ENCODE measurements at regions not wholly inside any gene's neighbourhood (a gene's known extent, or its start where the extent isn't known, plus 50 kb on each side); places are given as distances from the start of the nearest gene placed in this dataset.

DNA sequence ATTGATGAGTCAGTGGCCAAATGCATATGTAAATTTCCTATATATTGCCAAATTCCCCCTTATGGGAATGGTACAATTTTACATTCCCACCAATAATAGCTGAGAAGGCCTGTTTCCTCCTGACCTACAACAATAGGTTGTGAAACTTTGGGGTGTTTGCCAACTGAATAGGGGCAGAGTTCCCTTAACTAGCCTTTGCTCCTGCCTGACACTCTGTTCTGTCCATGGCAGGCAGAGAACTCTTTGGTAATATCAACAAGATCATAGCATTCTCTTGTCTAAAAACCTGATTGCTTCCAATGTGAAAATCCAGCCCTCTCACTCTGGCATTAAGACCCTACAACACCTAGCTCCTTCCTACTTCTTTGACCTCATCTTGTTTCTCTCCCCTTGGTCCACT lies 149.7 kb downstream of the HAPSTR1 start:
- Histone ChIP-seq H2BK5ac (ENCODE audit: low read length) (no peak overlapping the region), H4K91ac (ENCODE audit: low read depth, low read length, poor library complexity) (no peak overlapping the region), H3K4ac (ENCODE audit: low read length) (no peak overlapping the region), H3K9me3 (replicated peaks in 1 of 2; ENCODE audit: control insufficient read depth in 2 of 2, insufficient read depth in 1 of 2, low read depth in 1 of 2, low read length in 2 of 2) (no peaks in the 10 kb centered on the region), H3K36me3 (replicated peaks in 1 of 2; ENCODE audit: control insufficient read depth in 2 of 2, insufficient read depth in 2 of 2, low read length in 2 of 2) (no peaks in the 10 kb centered on the region), H2BK120ac (ENCODE audit: low read depth, low read length) (no peak overlapping the region), H2AFZ (ENCODE audit: low read length) (no peak overlapping the region), H2BK15ac (ENCODE audit: low read length) (no peak overlapping the region), H3K4me2 (ENCODE audit: insufficient read depth, low read length, poor library complexity, severe bottlenecking) (no peak overlapping the region), H3K27ac (replicated peaks; ENCODE audit: low read length) (no peak overlapping the region), H3K4me1 (ENCODE audit: control insufficient read depth in 2 of 2, insufficient read depth in 1 of 2, low read depth in 1 of 2, low read length in 2 of 2) (no peaks in the 10 kb centered on the region), H3K4me3 (ENCODE audit: low read length in 2 of 2) (no peak overlapping the region), H4K8ac (ENCODE audit: low read depth, low read length) (no peak overlapping the region), H3K9ac (ENCODE audit: low read depth, low read length, poor library complexity) (no peak overlapping the region), H2AK5ac (ENCODE audit: low read depth, low read length) (no peak overlapping the region), H3K14ac (ENCODE audit: low read length) (no peak overlapping the region), H3K23ac (ENCODE audit: low read depth, low read length, poor library complexity) (no peak overlapping the region), H2BK12ac (ENCODE audit: low read length) (no peak overlapping the region), H3K18ac (ENCODE audit: low read length) (no peak overlapping the region), H3K27me3 (ENCODE audit: control insufficient read depth in 3 of 3, insufficient read depth in 3 of 3, low read depth in 1 of 3, low read length in 3 of 3) (no peaks in the 10 kb centered on the region), H3K79me1 (ENCODE audit: low read depth, low read length) (no peaks in the 10 kb centered on the region)
- no peak for DNase-seq (ENCODE audit: low spot score)

DNA sequence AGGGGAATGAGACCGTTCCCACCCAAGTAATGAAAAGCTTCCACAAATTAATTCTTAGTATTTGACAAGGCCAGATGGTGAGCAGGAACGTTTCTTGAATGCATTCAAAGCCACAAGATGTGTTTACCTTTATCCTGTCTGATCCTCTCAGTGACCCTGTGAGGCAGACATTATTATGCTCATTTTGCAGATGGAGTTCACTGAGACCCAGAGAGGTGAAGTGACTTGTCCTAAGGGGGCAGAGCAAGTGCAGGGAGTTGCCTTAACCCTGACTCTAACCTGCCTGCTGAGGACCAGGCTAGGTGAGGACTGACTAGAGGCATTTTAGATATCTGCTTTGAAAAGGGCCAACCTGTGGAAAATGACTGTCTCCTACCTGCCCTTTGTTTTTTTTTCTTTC lies 156.7 kb downstream of the HAPSTR1 start:
- no peak overlapping the region for H3K14ac ChIP-seq (ENCODE audit: low read length)
- no peak overlapping the region for H2BK5ac ChIP-seq (ENCODE audit: low read length)
- H2BK12ac ChIP-seq (ENCODE audit: low read length), result no peak overlapping the region
- H3K23ac ChIP-seq (ENCODE audit: low read depth, low read length, poor library complexity), result no peak overlapping the region
- H2AFZ ChIP-seq (ENCODE audit: low read length), result no peak overlapping the region
- no peak overlapping the region for H4K91ac ChIP-seq (ENCODE audit: low read depth, low read length, poor library complexity)
- H3K4me3 ChIP-seq (ENCODE audit: low read length in 2 of 2), result no peak overlapping the region
- no peak overlapping the region for H3K4ac ChIP-seq (ENCODE audit: low read length)
- H3K27ac ChIP-seq (replicated peaks; ENCODE audit: low read length), result no peak overlapping the region
- no peaks in the 10 kb centered on the region for H3K27me3 ChIP-seq (ENCODE audit: control insufficient read depth in 3 of 3, insufficient read depth in 3 of 3, low read depth in 1 of 3, low read length in 3 of 3)
- H2BK120ac ChIP-seq (ENCODE audit: low read depth, low read length), result no peak overlapping the region
- H2AK5ac ChIP-seq (ENCODE audit: low read depth, low read length), result no peak overlapping the region
- no peak overlapping the region for H2BK15ac ChIP-seq (ENCODE audit: low read length)
- WGBS, 2 donors (ENCODE audit: extremely low coverage in 2 of 2, insufficient read length in 2 of 2, insufficient replicate concordance in 1 of 2), result no CpG with 5 or more reads among the region's 2 CpGs
- no peak overlapping the region for H3K18ac ChIP-seq (ENCODE audit: low read length)
- H3K4me1 ChIP-seq (ENCODE audit: control insufficient read depth in 2 of 2, insufficient read depth in 1 of 2, low read depth in 1 of 2, low read length in 2 of 2), result no peaks in the 10 kb centered on the region
- H3K9ac ChIP-seq (ENCODE audit: low read depth, low read length, poor library complexity), result no peak overlapping the region
- no peak overlapping the region for H3K4me2 ChIP-seq (ENCODE audit: insufficient read depth, low read length, poor library complexity, severe bottlenecking)
- H4K8ac ChIP-seq (ENCODE audit: low read depth, low read length), result no peak overlapping the region
- no peak for DNase-seq (ENCODE audit: low spot score)
- H3K79me1 ChIP-seq (ENCODE audit: low read depth, low read length), result no peaks in the 10 kb centered on the region
- H3K9me3 ChIP-seq (replicated peaks in 1 of 2; ENCODE audit: control insufficient read depth in 2 of 2, insufficient read depth in 1 of 2, low read depth in 1 of 2, low read length in 2 of 2), result no peaks in the 10 kb centered on the region
- H3K36me3 ChIP-seq (replicated peaks in 1 of 2; ENCODE audit: control insufficient read depth in 2 of 2, insufficient read depth in 2 of 2, low read length in 2 of 2), result no peaks in the 10 kb centered on the region

DNA sequence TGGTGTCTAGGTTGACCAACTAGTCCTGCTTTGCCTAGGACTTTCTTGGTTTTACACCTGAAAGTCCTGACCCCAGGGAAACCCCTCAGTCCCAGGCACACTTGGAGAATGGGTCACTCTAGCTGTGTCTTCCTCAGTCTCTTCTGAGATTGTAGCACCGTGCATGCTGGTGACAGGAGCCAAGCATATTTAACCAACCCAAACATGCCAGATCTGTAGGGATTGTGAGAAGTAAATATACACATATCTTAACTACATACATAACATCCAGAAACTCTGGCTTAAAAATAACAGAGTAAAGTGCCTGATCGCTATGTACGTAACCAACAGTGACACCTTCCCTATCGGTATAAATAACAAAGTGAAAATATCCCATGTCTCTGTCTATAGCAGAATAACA lies 158.1 kb downstream of the HAPSTR1 start:
- no peak overlapping the region for H3K4me3 ChIP-seq (ENCODE audit: low read length in 2 of 2)
- no peak overlapping the region for H3K14ac ChIP-seq (ENCODE audit: low read length)
- no peak overlapping the region for H4K8ac ChIP-seq (ENCODE audit: low read depth, low read length)
- H3K4me1 ChIP-seq (ENCODE audit: control insufficient read depth in 2 of 2, insufficient read depth in 1 of 2, low read depth in 1 of 2, low read length in 2 of 2), result no peaks in the 10 kb centered on the region
- no peak overlapping the region for H4K91ac ChIP-seq (ENCODE audit: low read depth, low read length, poor library complexity)
- H2BK15ac ChIP-seq (ENCODE audit: low read length), result no peak overlapping the region
- H3K18ac ChIP-seq (ENCODE audit: low read length), result no peak overlapping the region
- H3K4ac ChIP-seq (ENCODE audit: low read length), result no peak overlapping the region
- H3K4me2 ChIP-seq (ENCODE audit: insufficient read depth, low read length, poor library complexity, severe bottlenecking), result no peak overlapping the region
- no peak overlapping the region for H3K9ac ChIP-seq (ENCODE audit: low read depth, low read length, poor library complexity)
- WGBS, 2 donors (ENCODE audit: extremely low coverage in 2 of 2, insufficient read length in 2 of 2, insufficient replicate concordance in 1 of 2), result no CpG with 5 or more reads among the region's 4 CpGs
- H3K27me3 ChIP-seq (ENCODE audit: control insufficient read depth in 3 of 3, insufficient read depth in 3 of 3, low read depth in 1 of 3, low read length in 3 of 3), result no peaks in the 10 kb centered on the region
- H3K36me3 ChIP-seq (replicated peaks in 1 of 2; ENCODE audit: control insufficient read depth in 2 of 2, insufficient read depth in 2 of 2, low read length in 2 of 2), result no peaks in the 10 kb centered on the region
- H2BK120ac ChIP-seq (ENCODE audit: low read depth, low read length), result no peak overlapping the region
- H3K27ac ChIP-seq (replicated peaks; ENCODE audit: low read length), result no peak overlapping the region
- no peaks in the 10 kb centered on the region for H3K9me3 ChIP-seq (replicated peaks in 1 of 2; ENCODE audit: control insufficient read depth in 2 of 2, insufficient read depth in 1 of 2, low read depth in 1 of 2, low read length in 2 of 2)
- no peak overlapping the region for H3K23ac ChIP-seq (ENCODE audit: low read depth, low read length, poor library complexity)
- no peak overlapping the region for H2BK5ac ChIP-seq (ENCODE audit: low read length)
- no peak overlapping the region for H2AFZ ChIP-seq (ENCODE audit: low read length)
- DNase-seq (ENCODE audit: low spot score), result no peak
- H2AK5ac ChIP-seq (ENCODE audit: low read depth, low read length), result no peak overlapping the region
- H2BK12ac ChIP-seq (ENCODE audit: low read length), result no peak overlapping the region
- no peaks in the 10 kb centered on the region for H3K79me1 ChIP-seq (ENCODE audit: low read depth, low read length)

GRCh38 chr16:9251026-9251425 lies 159.6 kb downstream of the HAPSTR1 start:
- Histone ChIP-seq H3K18ac (ENCODE audit: low read length) (no peak overlapping the region), H3K23ac (ENCODE audit: low read depth, low read length, poor library complexity) (no peak overlapping the region), H3K79me1 (ENCODE audit: low read depth, low read length) (no peaks in the 10 kb centered on the region), H2BK15ac (ENCODE audit: low read length) (no peak overlapping the region), H3K14ac (ENCODE audit: low read length) (no peak overlapping the region), H4K91ac (ENCODE audit: low read depth, low read length, poor library complexity) (no peak overlapping the region), H3K9ac (ENCODE audit: low read depth, low read length, poor library complexity) (no peak overlapping the region), H3K4me1 (ENCODE audit: control insufficient read depth in 2 of 2, insufficient read depth in 1 of 2, low read depth in 1 of 2, low read length in 2 of 2) (no peaks in the 10 kb centered on the region), H4K8ac (ENCODE audit: low read depth, low read length) (no peak overlapping the region), H2BK120ac (ENCODE audit: low read depth, low read length) (no peak overlapping the region), H2BK12ac (ENCODE audit: low read length) (no peak overlapping the region), H3K4ac (ENCODE audit: low read length) (no peak overlapping the region), H3K27ac (replicated peaks; ENCODE audit: low read length) (no peak overlapping the region), H3K9me3 (replicated peaks in 1 of 2; ENCODE audit: control insufficient read depth in 2 of 2, insufficient read depth in 1 of 2, low read depth in 1 of 2, low read length in 2 of 2) (no peaks in the 10 kb centered on the region), H3K4me3 (ENCODE audit: low read length in 2 of 2) (no peak overlapping the region), H3K27me3 (ENCODE audit: control insufficient read depth in 3 of 3, insufficient read depth in 3 of 3, low read depth in 1 of 3, low read length in 3 of 3) (no peaks in the 10 kb centered on the region), H2AFZ (ENCODE audit: low read length) (no peak overlapping the region), H2BK5ac (ENCODE audit: low read length) (no peak overlapping the region), H3K4me2 (ENCODE audit: insufficient read depth, low read length, poor library complexity, severe bottlenecking) (no peak overlapping the region), H3K36me3 (replicated peaks in 1 of 2; ENCODE audit: control insufficient read depth in 2 of 2, insufficient read depth in 2 of 2, low read length in 2 of 2) (no peaks in the 10 kb centered on the region), H2AK5ac (ENCODE audit: low read depth, low read length) (no peak overlapping the region)
- WGBS, 2 donors (ENCODE audit: extremely low coverage in 2 of 2, insufficient read length in 2 of 2, insufficient replicate concordance in 1 of 2), result no CpG with 5 or more reads among the region's 6 CpGs
- DNase-seq (ENCODE audit: low spot score), result no peak

Measured in neuronal stem cell (in vitro differentiated cells).